ENCODE measurements at regions not wholly inside any gene's neighbourhood (a gene's known extent, or its start where the extent isn't known, plus 50 kb on each side); places are given as distances from the start of the nearest gene placed in this dataset.
A peak's percentile ranks its signal among the peaks of the same experiment; 100 is the strongest.

GRCh38 chr11:71302911-71303310 is 50.5 kb upstream of the SHANK2 start:
- no peaks in the 10 kb centered on the region for H3K9me3 ChIP-seq
- H3K4me3 Mint-ChIP-seq (ENCODE audit: unreplicated experiment): no peak overlapping the region
- DNase-seq: peak in 1 of 2 experiments; percentile 46
- peaks cover 7% of the 10 kb centered on the region for H3K36me3 Mint-ChIP-seq (ENCODE audit: insufficient read depth, unreplicated experiment)
- peaks cover 35% of the 10 kb centered on the region for H3K4me1 ChIP-seq
- ChIA-PET CTCF (no interaction called here), POLR2A (interaction anchor here (0.7 kb wide), 1 partner anchor 19 kb away, joined by 3 read pairs; no protein-coding TSS in a partner anchor)
- no peak overlapping the region for H3K27ac Mint-ChIP-seq (ENCODE audit: unreplicated experiment)
- peaks cover 11% of the 10 kb centered on the region for H3K9me3 Mint-ChIP-seq (ENCODE audit: unreplicated experiment)
- no TSS peak for BruUV-seq (replicated peaks)
- H3K4me1 Mint-ChIP-seq (ENCODE audit: low read depth, unreplicated experiment): peaks cover 27% of the 10 kb centered on the region
- no peaks in the 10 kb centered on the region for H3K27me3 ChIP-seq (replicated peaks; ENCODE audit: control insufficient read depth, insufficient read depth, low read length)
- TF ChIP-seq CTCF (IDR thresholded peaks at IDR 0.05; ENCODE audit: insufficient read depth in 1 of 2, low read depth in 1 of 2, low read length in 1 of 2, severe bottlenecking in 1 of 2, unreplicated experiment in 1 of 2): peak; percentile 39 to 62
- H3K4me3 ChIP-seq (ENCODE audit: low read depth, low read length): no peak overlapping the region
- H3K36me3 ChIP-seq (ENCODE audit: control insufficient read depth, insufficient read depth, low read length): no peaks in the 10 kb centered on the region
- intact Hi-C loops (cut with micrococcal nuclease; ENCODE audit: unreplicated experiment): loop anchor here (1.0 kb wide), 1 partner anchor 50 kb away; no protein-coding TSS in a partner anchor
- no peaks in the 10 kb centered on the region for H3K27me3 Mint-ChIP-seq (ENCODE audit: insufficient read depth, unreplicated experiment)

GRCh38 chr11:71302534-71302909 is 50.1 kb upstream of the SHANK2 start:
- peaks cover 7% of the 10 kb centered on the region for H3K36me3 Mint-ChIP-seq (ENCODE audit: insufficient read depth, unreplicated experiment)
- peaks cover 11% of the 10 kb centered on the region for H3K9me3 Mint-ChIP-seq (ENCODE audit: unreplicated experiment)
- no peaks in the 10 kb centered on the region for H3K27me3 Mint-ChIP-seq (ENCODE audit: insufficient read depth, unreplicated experiment)
- intact Hi-C loops (cut with micrococcal nuclease; ENCODE audit: unreplicated experiment): no loop called here
- Histone ChIP-seq H3K4me1 (peaks cover 35% of the 10 kb centered on the region), H3K27me3 (replicated peaks; ENCODE audit: control insufficient read depth, insufficient read depth, low read length) (no peaks in the 10 kb centered on the region), H3K9me3 (no peaks in the 10 kb centered on the region), H3K4me3 (ENCODE audit: low read depth, low read length) (no peak overlapping the region), H3K36me3 (ENCODE audit: control insufficient read depth, insufficient read depth, low read length) (no peaks in the 10 kb centered on the region)
- no peak for TF ChIP-seq CTCF (IDR thresholded peaks at IDR 0.05; ENCODE audit: insufficient read depth in 1 of 2, low read depth in 1 of 2, low read length in 1 of 2, severe bottlenecking in 1 of 2, unreplicated experiment in 1 of 2)
- peaks cover 27% of the 10 kb centered on the region for H3K4me1 Mint-ChIP-seq (ENCODE audit: low read depth, unreplicated experiment)
- BruUV-seq (replicated peaks): no TSS peak
- ChIA-PET CTCF (no interaction called here), POLR2A (interaction anchor here (0.7 kb wide), 1 partner anchor 19 kb away, joined by 3 read pairs; no protein-coding TSS in a partner anchor)
- no peak overlapping the region for H3K4me3 Mint-ChIP-seq (ENCODE audit: unreplicated experiment)
- no peak overlapping the region for H3K27ac Mint-ChIP-seq (ENCODE audit: unreplicated experiment)
- DNase-seq: peak in 1 of 2 experiments; percentile 17

All from Caco-2 (cell line).